HG02852 (cell line): ENCODE measurements at regions not wholly inside any gene's neighbourhood (a gene's known extent, or its start where the extent isn't known, plus 50 kb on each side); places are given as distances from the start of the nearest gene placed in this dataset.
A peak's percentile ranks its signal among the peaks of the same experiment; 100 is the strongest.

Experiments
- ATAC-seq: cut with Tn5 transposase; IDR thresholded peaks from one replicate; pipeline ENCODE4 v1.9.1; 2021; ENCODE audit warnings: mild to moderate bottlenecking, moderate library complexity; ENCODE audit not compliant: unreplicated experiment

- no peak for ATAC-seq
Observed at GRCh38 chrX:38886112-38886511, 84.9 kb downstream of the MID1IP1 start.

GRCh38 chrX:38887222-38887621, 86.0 kb downstream of the MID1IP1 start:
- no peak for ATAC-seq

GRCh38 chrX:38890326-38890725, 89.1 kb downstream of the MID1IP1 start:
- ATAC-seq: no peak

- ATAC-seq: no peak
Observed at GRCh38 chrX:38890963-38891362, 89.7 kb downstream of the MID1IP1 start.

GRCh38 chrX:38891641-38892413, 90.6 kb downstream of the MID1IP1 start:
- peak; percentile 88 for ATAC-seq

- ATAC-seq: no peak
Observed at GRCh38 chrX:38893441-38893840, 92.2 kb downstream of the MID1IP1 start.

- ATAC-seq: no peak
Observed at GRCh38 chrX:38895775-38896174, 94.5 kb downstream of the MID1IP1 start.

- peak; percentile 53 for ATAC-seq
Observed at GRCh38 chrX:38896724-38897298, 95.6 kb downstream of the MID1IP1 start.

GRCh38 chrX:38898261-38898660, 97.0 kb downstream of the MID1IP1 start:
- ATAC-seq: no peak

GRCh38 chrX:38899650-38900049, 98.4 kb downstream of the MID1IP1 start:
- ATAC-seq: no peak

- no peak for ATAC-seq
Observed at GRCh38 chrX:38900719-38901118, 99.5 kb downstream of the MID1IP1 start.

GRCh38 chrX:38902972-38903492, 101.8 kb downstream of the MID1IP1 start:
- no peak for ATAC-seq

- ATAC-seq: no peak
Observed at GRCh38 chrX:38916801-38917200, 115.5 kb downstream of the MID1IP1 start.

GRCh38 chrX:38917954-38918353, 116.7 kb downstream of the MID1IP1 start:
- ATAC-seq: no peak

GRCh38 chrX:38919202-38919601, 117.9 kb downstream of the MID1IP1 start:
- ATAC-seq: peak; percentile 50

- no peak for ATAC-seq
Observed at GRCh38 chrX:38919853-38920528, 118.7 kb downstream of the MID1IP1 start.

- peak; percentile 60 for ATAC-seq
Observed at GRCh38 chrX:38923451-38923969, 122.3 kb downstream of the MID1IP1 start.

GRCh38 chrX:38927592-38927991, 126.3 kb downstream of the MID1IP1 start:
- ATAC-seq: no peak

- ATAC-seq: no peak
Observed at GRCh38 chrX:38929966-38930421, 128.7 kb downstream of the MID1IP1 start.

GRCh38 chrX:38930474-38930873, 129.2 kb downstream of the MID1IP1 start:
- no peak for ATAC-seq

- peak; percentile 60 for ATAC-seq
Observed at GRCh38 chrX:38935561-38935960, 134.3 kb downstream of the MID1IP1 start.
